H1 (cell line): ENCODE measurements at regions not wholly inside any gene's neighbourhood (a gene's known extent, or its start where the extent isn't known, plus 50 kb on each side); places are given as distances from the start of the nearest gene placed in this dataset.

Experiments used
- CREB1 ChIP-seq: IDR thresholded peaks from 2 replicates; pipeline ENCODE4 v1.6.1; 2012; ENCODE audit warnings: inconsistent platforms
- RNF2 ChIP-seq: fragments of 200-900, 300-1000 bp; sonication (generic); IDR thresholded peaks from 2 replicates; pipeline ENCODE4 v1.7.1; 2016; ENCODE audit warnings: borderline replicate concordance, low read depth, mild to moderate bottlenecking, antibody characterized with exemption, low read length; ENCODE audit not compliant: poor library complexity, severe bottlenecking; ENCODE audit errors: missing control alignments

DNA sequence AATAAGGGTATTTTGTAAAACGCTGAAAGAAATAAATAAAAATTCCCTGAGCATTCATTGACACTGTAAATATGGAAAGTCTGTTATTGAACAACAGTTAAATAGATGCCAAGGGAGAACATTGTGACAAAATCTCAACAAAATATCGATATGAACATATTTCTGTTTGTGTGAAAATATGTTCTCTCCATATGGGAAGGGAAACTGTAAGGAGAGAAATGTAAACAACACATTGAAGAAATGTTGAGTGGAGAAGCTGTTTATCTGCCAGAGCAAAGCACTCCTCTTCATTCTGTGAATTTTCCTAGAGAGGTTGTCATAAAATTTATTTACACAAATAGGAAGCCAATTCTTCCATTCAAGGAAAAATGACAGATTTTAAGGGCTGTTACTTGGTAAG, 57.1 kb upstream of the EOMES start (continued):
- TF ChIP-seq RNF2 (no peak), CREB1 (no peak)
